ENCODE measurements at regions not wholly inside any gene's neighbourhood (a gene's known extent, or its start where the extent isn't known, plus 50 kb on each side); places are given as distances from the start of the nearest gene placed in this dataset.

DNA sequence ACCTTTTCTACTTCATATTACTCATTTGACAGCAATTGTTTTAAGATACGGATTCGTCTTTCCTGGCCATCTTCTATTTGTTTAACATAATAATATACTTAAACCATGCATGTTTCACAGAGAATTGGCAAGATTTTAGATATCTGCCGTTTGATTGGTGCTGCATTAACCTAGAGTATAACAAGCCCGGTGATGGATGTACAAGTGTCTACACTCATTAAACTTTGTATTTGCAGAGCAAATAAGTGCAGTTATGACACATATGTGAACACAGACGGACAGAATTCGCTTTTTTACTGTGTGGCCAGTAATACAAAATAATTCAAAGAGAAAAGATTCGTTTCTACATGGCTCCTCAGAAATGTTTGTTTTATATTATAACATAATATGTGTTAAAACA lies 116.1 kb downstream of the ARL4A start:
- TF ChIP-seq, protein P1, sequence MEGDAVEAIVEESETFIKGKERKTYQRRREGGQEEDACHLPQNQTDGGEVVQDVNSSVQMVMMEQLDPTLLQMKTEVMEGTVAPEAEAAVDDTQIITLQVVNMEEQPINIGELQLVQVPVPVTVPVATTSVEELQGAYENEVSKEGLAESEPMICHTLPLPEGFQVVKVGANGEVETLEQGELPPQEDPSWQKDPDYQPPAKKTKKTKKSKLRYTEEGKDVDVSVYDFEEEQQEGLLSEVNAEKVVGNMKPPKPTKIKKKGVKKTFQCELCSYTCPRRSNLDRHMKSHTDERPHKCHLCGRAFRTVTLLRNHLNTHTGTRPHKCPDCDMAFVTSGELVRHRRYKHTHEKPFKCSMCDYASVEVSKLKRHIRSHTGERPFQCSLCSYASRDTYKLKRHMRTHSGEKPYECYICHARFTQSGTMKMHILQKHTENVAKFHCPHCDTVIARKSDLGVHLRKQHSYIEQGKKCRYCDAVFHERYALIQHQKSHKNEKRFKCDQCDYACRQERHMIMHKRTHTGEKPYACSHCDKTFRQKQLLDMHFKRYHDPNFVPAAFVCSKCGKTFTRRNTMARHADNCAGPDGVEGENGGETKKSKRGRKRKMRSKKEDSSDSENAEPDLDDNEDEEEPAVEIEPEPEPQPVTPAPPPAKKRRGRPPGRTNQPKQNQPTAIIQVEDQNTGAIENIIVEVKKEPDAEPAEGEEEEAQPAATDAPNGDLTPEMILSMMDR (conservative IDR thresholded peaks at IDR 0.05 in 1 of 2, IDR thresholded peaks at IDR 0.05 in 1 of 2; ENCODE audit: extremely low read depth in 1 of 2, insufficient read depth in 1 of 2, low read depth in 1 of 2, low read length in 2 of 2), result no peak
- no peak for TF ChIP-seq EZH2 (IDR thresholded peaks at IDR 0.05; ENCODE audit: borderline replicate concordance, low read length)
